Stimulated activated memory B cell treated with anti-CD40 and anti-IgM and Interleukin-4, amounts not matched to agents 10 μg/mL and 1 μg/mL and 100 μg/mL, for 72 hours (primary cell): ENCODE measurements at regions not wholly inside any gene's neighbourhood (a gene's known extent, or its start where the extent isn't known, plus 50 kb on each side); places are given as distances from the start of the nearest gene placed in this dataset.
"Not testable (repeated sequence)": the region's sequence is repeated elsewhere in the genome, so short reads cannot be mapped to it uniquely, and the experiment has no call there.

Experiments
- ATAC-seq: fragments of 150-1000 bp; cut with Tn5 transposase; 2 replicates; pipeline ENCODE4 v1.10.0; 2021
- H3K27ac Mint-ChIP-seq: one replicate; pipeline ENCODE4 v1.8.0; 2022; ENCODE audit warnings: mild to moderate bottlenecking, mixed read lengths
- H3K27me3 Mint-ChIP-seq: one replicate; pipeline ENCODE4 v1.8.0; 2022; ENCODE audit warnings: mixed read lengths
- H3K36me3 Mint-ChIP-seq: one replicate; pipeline ENCODE4 v1.8.0; 2022; ENCODE audit warnings: mixed read lengths
- H3K4me1 Mint-ChIP-seq: one replicate; pipeline ENCODE4 v1.8.0; 2022; ENCODE audit warnings: mixed read lengths
- H3K4me3 Mint-ChIP-seq: one replicate; pipeline ENCODE4 v1.8.0; 2022; ENCODE audit warnings: mild to moderate bottlenecking, moderate library complexity, mixed read lengths
- H3K9me3 Mint-ChIP-seq: one replicate; pipeline ENCODE4 v1.8.0; 2022; ENCODE audit warnings: mixed read lengths

DNA sequence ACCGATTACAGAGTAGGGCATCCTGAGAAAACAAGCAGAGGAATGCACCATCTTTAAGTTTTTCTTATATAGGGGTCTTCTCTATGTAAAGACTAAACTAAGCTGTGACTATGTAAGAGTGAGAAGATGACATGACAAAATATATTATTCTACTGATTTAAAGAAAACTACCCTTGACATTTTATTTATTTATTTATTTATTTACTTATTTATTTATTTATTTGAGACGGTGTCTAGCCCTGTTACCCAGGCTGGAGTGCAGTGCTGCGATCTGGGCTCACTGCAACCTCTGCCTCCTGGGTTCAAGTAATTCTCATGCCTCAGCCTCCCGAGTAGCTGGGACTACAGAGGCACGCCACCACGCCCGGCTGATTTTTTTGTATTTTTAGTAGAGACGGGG lies 320.4 kb upstream of the SASH1 start:
- not testable (repeated sequence) for H3K27me3 Mint-ChIP-seq, H3K27ac Mint-ChIP-seq, H3K4me3 Mint-ChIP-seq, ATAC-seq, H3K9me3 Mint-ChIP-seq, H3K36me3 Mint-ChIP-seq, H3K4me1 Mint-ChIP-seq

DNA sequence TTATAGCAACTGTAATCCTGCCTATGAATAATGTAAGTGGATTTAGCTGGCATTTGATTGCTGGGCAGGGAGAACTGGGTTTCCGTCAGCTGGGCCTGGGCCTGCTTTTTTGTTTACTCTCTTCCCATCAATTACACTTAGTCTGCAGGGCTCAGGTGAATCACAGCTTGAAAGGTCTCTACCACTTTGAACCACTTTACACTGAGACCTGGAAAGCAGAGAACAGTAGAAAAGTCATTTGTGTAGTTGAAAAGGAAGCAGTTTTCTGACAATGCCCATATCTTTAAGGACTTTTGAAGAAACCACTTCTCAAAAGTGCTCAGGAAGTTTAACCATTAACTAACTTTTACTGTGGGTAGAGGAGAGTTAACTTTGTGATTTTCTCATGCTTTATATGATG lies 315.4 kb upstream of the SASH1 start:
- H3K4me1 Mint-ChIP-seq, result no peaks in the 10 kb centered on the region
- no peak for ATAC-seq
- no peak overlapping the region for H3K4me3 Mint-ChIP-seq
- peaks cover 5% of the 10 kb centered on the region for H3K9me3 Mint-ChIP-seq
- no peak overlapping the region for H3K27ac Mint-ChIP-seq
- H3K36me3 Mint-ChIP-seq, result no peaks in the 10 kb centered on the region
- no peaks in the 10 kb centered on the region for H3K27me3 Mint-ChIP-seq

DNA sequence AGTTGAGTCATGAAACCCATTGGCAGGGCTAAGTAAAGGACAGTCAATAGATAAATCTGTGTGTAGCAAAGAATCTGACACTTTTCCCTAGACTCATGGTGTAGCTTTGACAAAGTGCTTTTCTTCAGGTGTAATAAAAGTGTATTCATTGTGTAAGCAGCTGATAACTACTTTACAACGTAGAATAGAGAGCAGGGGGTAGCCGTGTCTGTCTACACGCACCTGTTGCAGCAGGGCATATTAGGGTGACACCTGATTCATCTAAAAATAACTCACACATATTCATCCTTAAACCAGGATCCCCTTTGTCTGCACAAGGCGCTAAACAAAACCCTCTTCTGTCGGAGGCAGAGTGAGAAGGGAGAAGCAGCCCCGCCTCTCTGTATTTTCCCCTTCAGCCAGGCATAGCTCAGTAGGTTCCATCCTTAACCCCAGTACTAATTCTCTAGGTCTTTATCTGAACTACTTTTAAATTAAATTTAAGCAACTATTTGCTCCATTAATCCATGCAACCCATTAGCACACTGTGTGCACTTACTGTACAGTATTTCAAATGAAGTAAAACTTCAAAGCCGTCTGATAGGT lies 306.7 kb upstream of the SASH1 start:
- Mint-ChIP-seq H3K27ac (no peak overlapping the region), H3K27me3 (no peaks in the 10 kb centered on the region), H3K36me3 (no peaks in the 10 kb centered on the region), H3K4me3 (no peak overlapping the region), H3K4me1 (no peaks in the 10 kb centered on the region), H3K9me3 (no peaks in the 10 kb centered on the region)
- ATAC-seq, result no peak

DNA sequence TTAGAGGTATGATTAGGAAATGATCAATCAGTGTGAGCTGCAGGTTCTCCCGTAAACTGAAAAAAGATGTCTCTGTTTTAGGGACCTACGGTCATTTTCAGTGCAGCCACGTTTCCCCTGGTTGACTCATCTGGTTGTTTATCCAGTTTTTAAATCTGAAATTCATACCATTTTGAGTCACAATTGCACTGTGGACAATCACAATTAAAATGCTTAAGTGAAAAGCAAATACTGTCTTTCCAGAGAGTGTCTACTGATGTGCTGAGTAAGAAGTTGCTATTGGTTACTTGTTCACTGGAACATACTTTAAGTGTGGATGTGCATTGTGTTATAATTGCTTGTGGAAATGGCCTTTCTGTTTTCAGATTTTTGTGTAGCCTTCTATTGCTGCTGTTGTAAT lies 305.1 kb upstream of the SASH1 start:
- Mint-ChIP-seq H3K36me3 (no peaks in the 10 kb centered on the region), H3K9me3 (no peaks in the 10 kb centered on the region), H3K4me3 (no peak overlapping the region), H3K4me1 (no peaks in the 10 kb centered on the region), H3K27ac (no peak overlapping the region), H3K27me3 (no peaks in the 10 kb centered on the region)
- no peak for ATAC-seq

DNA sequence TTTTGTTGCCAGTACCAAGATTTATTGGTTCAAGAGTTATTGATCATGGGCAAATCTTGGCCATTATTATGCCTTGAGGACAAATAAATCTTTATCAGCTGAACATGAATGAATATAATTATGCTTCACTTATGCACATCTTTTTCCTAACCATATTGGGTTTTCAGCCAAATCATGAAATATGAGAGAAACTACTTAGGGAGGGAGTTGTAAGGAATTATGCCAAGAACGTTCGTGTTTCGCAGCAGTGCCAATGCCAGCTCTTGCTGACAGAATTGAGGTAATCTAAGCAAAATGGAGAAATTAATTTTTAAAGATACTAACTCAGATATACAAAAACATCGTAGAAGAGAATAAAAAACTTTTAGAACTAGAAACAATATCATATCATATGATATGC lies 301.1 kb upstream of the SASH1 start:
- H3K36me3 Mint-ChIP-seq, result no peaks in the 10 kb centered on the region
- no peaks in the 10 kb centered on the region for H3K4me1 Mint-ChIP-seq
- no peak for ATAC-seq
- H3K9me3 Mint-ChIP-seq, result no peaks in the 10 kb centered on the region
- H3K27me3 Mint-ChIP-seq, result no peaks in the 10 kb centered on the region
- no peak overlapping the region for H3K27ac Mint-ChIP-seq
- H3K4me3 Mint-ChIP-seq, result no peak overlapping the region

DNA sequence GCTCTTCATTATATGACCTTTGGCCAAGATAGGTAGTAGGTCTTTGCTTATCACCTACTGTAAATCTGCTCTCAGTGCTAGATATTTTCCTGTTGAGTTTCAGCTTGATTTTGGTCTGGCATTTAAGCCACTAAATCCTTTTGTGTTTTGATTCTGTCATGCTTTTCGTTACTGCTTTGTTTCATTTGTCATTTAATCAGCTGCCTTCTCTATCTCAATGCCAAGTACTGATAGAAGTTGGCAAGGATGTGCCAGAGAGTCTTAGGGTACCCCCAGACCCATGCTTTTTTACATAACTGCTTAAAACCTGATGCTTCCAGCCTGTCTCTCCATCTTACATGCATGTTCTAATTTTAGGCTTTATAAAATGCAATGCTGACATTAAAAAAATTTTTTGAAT lies 300.1 kb upstream of the SASH1 start:
- Mint-ChIP-seq H3K4me3 (no peak overlapping the region), H3K27me3 (no peaks in the 10 kb centered on the region), H3K36me3 (no peaks in the 10 kb centered on the region), H3K4me1 (no peaks in the 10 kb centered on the region), H3K9me3 (peaks cover 5% of the 10 kb centered on the region), H3K27ac (no peak overlapping the region)
- ATAC-seq, result no peak

DNA sequence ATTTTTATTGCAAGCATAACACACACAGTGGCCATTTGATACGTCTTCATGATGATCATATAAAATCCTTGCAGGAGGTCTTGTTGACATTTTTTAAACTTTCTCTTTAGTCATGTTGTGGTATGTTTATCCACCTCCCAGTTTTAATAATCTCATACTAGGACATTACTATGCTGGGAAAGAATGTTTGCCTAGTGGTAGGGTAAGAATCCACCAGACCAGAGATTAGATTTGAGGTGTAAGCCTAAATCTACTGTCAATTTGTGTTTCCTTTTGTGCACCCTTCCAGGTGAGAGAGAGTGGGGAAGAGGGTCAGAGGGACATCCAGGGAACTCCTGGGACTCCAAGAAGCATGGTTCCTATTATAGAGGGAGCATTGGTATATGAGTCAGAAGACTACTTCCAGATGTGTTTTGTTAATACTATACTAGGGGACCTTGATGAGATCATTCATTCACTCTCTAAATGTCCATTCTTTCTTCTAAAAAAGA lies 298.3 kb upstream of the SASH1 start:
- no peak overlapping the region for H3K27ac Mint-ChIP-seq
- H3K27me3 Mint-ChIP-seq, result no peaks in the 10 kb centered on the region
- ATAC-seq, result no peak
- H3K4me1 Mint-ChIP-seq, result no peaks in the 10 kb centered on the region
- no peaks in the 10 kb centered on the region for H3K36me3 Mint-ChIP-seq
- peaks cover 9% of the 10 kb centered on the region for H3K9me3 Mint-ChIP-seq
- H3K4me3 Mint-ChIP-seq, result no peak overlapping the region

DNA sequence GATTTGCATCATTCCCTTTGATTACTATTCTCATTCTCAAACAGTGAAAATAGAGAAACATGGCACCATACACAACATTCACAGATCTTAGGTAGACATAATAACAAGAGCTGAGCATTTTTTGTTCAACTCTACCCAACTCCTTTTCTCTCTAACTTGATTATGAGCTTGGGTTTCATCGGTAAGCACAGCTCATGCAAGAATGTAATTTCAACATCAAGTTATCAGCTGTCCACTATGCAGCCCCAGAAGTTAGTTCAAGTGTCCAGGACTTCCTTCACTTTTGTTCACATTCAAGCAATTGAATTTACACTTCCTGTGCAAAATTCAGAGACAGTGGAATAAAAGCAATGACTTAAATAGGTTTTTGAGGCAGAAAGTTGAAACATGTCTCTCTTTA lies 297.7 kb upstream of the SASH1 start:
- no peaks in the 10 kb centered on the region for H3K36me3 Mint-ChIP-seq
- H3K4me3 Mint-ChIP-seq, result no peak overlapping the region
- peaks cover 11% of the 10 kb centered on the region for H3K9me3 Mint-ChIP-seq
- no peaks in the 10 kb centered on the region for H3K27me3 Mint-ChIP-seq
- no peak overlapping the region for H3K27ac Mint-ChIP-seq
- no peak for ATAC-seq
- no peaks in the 10 kb centered on the region for H3K4me1 Mint-ChIP-seq

DNA sequence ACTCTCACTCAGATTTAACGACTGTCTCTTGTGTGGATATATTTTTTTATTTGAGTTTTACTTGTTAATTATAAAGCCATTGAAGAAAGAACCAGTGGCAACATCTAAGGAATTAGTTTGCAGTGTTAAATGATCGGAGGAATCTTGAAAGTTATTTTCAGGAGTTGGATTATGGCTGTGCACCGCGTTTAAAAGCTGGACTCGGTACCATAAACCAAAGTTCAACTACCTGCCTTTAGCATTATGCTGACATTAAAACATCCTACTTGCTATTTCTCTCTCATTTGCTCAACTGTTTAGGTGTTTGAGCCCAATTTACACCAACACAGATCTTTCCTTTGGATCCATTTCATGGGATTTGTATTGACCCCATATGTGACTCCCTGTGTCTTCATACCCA lies 289.4 kb upstream of the SASH1 start:
- no peak overlapping the region for H3K4me3 Mint-ChIP-seq
- no peak for ATAC-seq
- no peaks in the 10 kb centered on the region for H3K4me1 Mint-ChIP-seq

DNA sequence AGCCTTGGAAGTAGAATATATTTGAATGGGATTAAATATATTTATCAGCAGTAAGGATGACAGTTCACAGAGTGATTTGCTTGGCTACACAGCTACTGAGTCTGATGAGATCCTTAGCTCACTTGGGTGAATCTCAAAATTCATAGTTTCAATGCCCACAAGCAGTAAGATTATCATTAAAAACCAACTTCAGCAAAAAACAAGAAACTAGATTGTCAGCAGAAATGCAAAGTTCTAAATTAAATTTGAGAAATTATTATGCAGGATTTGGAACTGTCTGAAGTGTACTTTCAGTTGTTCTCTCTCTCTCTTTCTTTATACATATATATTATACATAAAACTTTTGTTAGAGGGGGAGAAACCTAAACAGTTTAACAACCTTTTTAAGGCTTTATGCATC lies 288.8 kb upstream of the SASH1 start:
- no peaks in the 10 kb centered on the region for H3K36me3 Mint-ChIP-seq

More for the DNA sequence above, 289.4 kb upstream of the SASH1 start:
- H3K36me3 Mint-ChIP-seq, result no peaks in the 10 kb centered on the region
- peaks cover 15% of the 10 kb centered on the region for H3K9me3 Mint-ChIP-seq
- no peak overlapping the region for H3K27ac Mint-ChIP-seq
- H3K27me3 Mint-ChIP-seq, result no peaks in the 10 kb centered on the region

DNA sequence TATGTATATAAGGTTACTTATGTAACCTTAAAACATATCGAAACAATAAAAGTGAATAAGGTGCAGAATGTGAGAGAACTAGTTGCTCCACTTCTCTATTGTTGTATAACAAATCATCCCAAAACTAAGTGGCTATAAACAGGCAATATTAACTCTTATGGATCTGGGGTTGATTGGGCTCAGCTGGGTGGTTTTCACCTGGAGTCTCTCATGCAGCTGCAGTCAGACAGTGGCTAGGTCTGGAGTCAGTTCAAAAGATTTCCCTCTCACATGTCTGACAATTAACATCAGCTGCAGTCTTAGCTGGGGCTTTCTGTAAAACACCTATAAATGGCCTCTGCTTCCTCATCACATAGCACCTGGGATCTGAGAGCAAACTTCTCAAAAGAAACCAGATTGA lies 288.4 kb upstream of the SASH1 start:
- H3K36me3 Mint-ChIP-seq, result no peaks in the 10 kb centered on the region
- no peak overlapping the region for H3K4me3 Mint-ChIP-seq
- H3K27me3 Mint-ChIP-seq, result no peaks in the 10 kb centered on the region
- H3K9me3 Mint-ChIP-seq, result peaks cover 20% of the 10 kb centered on the region
- H3K4me1 Mint-ChIP-seq, result no peaks in the 10 kb centered on the region
- no peak overlapping the region for H3K27ac Mint-ChIP-seq
- no peak for ATAC-seq

More for the DNA sequence above, 288.8 kb upstream of the SASH1 start:
- Mint-ChIP-seq H3K27me3 (no peaks in the 10 kb centered on the region), H3K4me1 (no peaks in the 10 kb centered on the region), H3K27ac (no peak overlapping the region), H3K9me3 (peaks cover 18% of the 10 kb centered on the region), H3K4me3 (no peak overlapping the region)
- ATAC-seq, result no peak

DNA sequence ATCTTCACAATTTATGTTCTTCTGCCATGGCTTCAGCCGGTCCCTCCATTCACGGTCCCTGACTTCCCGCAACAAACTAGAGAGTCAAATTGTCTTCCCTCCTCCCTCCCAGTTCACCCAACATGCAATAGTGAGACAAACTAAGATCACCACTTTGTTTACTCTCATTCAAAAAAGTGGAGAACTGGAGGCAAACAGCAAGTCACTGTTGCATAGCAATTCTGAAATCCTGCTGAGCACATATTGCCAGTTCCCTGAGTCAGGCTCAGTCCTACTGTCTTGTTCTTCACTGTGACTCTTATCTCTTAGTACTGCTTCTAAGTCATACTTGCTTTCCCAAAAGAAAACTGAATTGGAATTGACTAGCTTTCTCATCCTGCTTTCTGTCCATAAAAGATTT lies 287.2 kb upstream of the SASH1 start:
- Mint-ChIP-seq H3K27me3 (no peaks in the 10 kb centered on the region), H3K4me1 (no peaks in the 10 kb centered on the region), H3K36me3 (no peaks in the 10 kb centered on the region), H3K27ac (no peak overlapping the region), H3K9me3 (peaks cover 22% of the 10 kb centered on the region), H3K4me3 (no peak overlapping the region)
- ATAC-seq, result no peak

DNA sequence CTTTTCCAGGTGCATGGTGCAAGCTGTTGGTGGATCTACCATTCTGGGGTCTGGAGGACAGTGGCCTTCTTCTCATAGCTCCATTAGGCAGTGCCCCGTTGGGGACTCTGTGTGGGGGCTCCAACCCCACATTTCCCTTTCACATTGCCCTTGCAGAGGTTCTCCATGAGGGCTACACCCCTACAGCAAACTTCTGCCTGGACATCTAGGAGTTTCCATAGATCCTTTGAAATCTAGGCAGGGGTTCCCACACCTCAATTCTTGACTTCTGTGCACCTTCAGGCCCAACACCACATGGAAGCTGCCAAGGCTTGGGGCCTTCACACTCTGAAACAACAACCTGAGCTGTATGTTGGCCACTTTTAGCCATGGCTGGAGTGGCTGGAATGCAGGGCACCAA lies 282.8 kb upstream of the SASH1 start:
- Mint-ChIP-seq H3K27ac (no peak overlapping the region), H3K9me3 (peaks cover 28% of the 10 kb centered on the region), H3K4me3 (no peak overlapping the region), H3K36me3 (no peaks in the 10 kb centered on the region), H3K4me1 (no peaks in the 10 kb centered on the region), H3K27me3 (no peaks in the 10 kb centered on the region)
- no peak for ATAC-seq

DNA sequence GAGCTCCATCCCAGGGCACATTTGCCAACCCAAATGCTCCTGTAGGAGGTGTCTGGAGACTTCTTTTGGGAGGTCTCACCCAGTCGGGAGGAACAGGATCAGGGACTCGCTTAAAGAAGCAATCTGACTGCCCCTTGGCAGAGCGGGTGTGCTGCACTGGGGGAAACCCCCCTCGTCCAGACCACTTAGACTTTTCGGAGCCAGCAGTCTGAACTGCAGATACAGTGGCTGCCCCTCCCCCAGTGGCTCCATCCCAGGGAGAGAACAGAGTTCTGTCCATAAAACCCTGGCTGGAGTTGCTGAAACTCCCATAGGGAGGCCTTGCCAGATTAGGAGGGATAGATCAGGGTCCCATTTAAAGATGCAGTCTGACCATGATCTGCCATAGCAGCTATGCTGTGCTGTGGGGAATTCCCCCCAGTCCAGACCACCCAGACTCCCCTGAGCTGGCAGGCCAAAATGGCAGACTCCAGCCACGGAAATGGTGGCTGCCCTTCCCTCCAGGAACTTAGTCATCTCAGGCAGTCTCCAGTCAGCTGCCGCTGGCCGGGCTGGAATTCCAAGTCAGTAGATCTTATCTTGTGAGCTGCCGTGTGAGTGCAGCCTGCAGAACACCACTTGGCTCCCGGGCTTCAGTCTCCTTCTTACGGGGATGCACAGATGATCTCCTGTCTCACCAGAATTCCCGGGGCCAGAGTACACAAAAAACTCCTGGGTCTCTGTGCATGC lies 278.1 kb upstream of the SASH1 start:
- Mint-ChIP-seq H3K9me3 (peaks cover 17% of the 10 kb centered on the region), H3K4me1 (no peaks in the 10 kb centered on the region), H3K27ac (no peak overlapping the region), H3K4me3 (no peak overlapping the region), H3K36me3 (no peaks in the 10 kb centered on the region), H3K27me3 (no peaks in the 10 kb centered on the region)
- no peak for ATAC-seq

DNA sequence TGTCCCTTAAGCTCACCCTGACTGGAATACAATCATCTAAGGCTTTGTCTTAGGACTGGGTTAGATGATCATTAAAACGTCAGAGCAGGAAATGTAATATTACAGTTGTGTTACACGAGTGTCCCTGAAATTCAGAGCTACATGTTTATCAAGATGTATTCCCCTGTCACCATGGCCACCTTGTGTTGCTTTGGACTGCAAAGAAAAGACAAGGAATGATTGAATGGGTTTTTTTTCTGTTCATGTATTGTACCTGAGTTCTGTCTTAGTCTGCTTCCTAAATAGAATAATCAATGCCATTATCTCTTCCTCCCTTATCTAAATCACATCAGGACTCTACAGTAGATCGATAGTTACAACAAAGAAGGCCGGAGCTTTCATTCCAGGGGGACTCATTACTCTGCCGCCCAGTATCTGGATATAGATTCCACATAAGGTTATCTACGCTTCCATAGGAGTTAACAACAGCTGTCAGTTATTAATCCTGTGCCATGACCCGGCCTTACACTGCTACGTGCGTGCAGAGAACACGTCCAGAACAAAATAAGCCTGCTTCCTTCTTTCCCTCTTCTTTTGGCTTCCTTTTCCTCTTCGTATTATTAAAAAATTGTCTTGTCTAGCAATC lies 274.1 kb upstream of the SASH1 start:
- Mint-ChIP-seq H3K4me3 (no peak overlapping the region), H3K36me3 (no peaks in the 10 kb centered on the region), H3K27ac (no peak overlapping the region), H3K9me3 (peaks cover 15% of the 10 kb centered on the region), H3K4me1 (no peaks in the 10 kb centered on the region), H3K27me3 (no peaks in the 10 kb centered on the region)
- no peak for ATAC-seq

DNA sequence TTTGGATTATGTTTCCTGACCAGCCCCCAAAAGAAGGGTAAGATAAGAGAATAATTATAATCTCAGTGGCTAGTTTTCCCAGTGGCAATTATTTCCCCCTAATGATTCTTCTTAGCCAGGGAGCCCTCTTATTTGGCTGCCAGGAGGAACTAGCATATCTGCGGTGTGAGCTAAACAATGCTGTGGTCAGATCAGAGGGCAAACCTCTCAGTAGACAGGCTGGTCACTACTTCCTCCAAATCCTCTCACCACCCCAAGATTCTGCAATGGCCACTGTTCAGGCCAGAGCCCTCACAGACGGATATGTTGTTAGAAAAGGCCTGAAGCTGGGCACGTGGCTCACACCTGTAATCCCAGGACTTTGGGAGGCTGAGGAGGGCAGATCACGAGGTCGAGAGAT lies 273.4 kb upstream of the SASH1 start:
- H3K27me3 Mint-ChIP-seq, result no peaks in the 10 kb centered on the region
- H3K27ac Mint-ChIP-seq, result no peak overlapping the region
- H3K9me3 Mint-ChIP-seq, result peaks cover 13% of the 10 kb centered on the region
- no peak overlapping the region for H3K4me3 Mint-ChIP-seq
- H3K4me1 Mint-ChIP-seq, result no peaks in the 10 kb centered on the region
- no peak for ATAC-seq
- no peaks in the 10 kb centered on the region for H3K36me3 Mint-ChIP-seq
